C4-2B (cell line): ENCODE measurements at regions not wholly inside any gene's neighbourhood (a gene's known extent, or its start where the extent isn't known, plus 50 kb on each side); places are given as distances from the start of the nearest gene placed in this dataset.
"Not testable (repeated sequence)": the region's sequence is repeated elsewhere in the genome, so short reads cannot be mapped to it uniquely, and the experiment has no call there.

Source experiments
- CTCF ChIP-seq: fragments of 450-650 bp; conservative IDR thresholded peaks from 2 replicates; pipeline ENCODE4 v1.5.1; 2017; ENCODE audit warnings: mild to moderate bottlenecking
- ZFX ChIP-seq: fragments of 450-650 bp; IDR thresholded peaks from 2 replicates; pipeline ENCODE4 v1.6.1; 2017

GRCh38 chr13:111679645-111680044 lies 359.2 kb downstream of the TEX29 start:
- not testable (repeated sequence) for TF ChIP-seq CTCF, ZFX
